NOMO-1 (cell line): ENCODE measurements at regions not wholly inside any gene's neighbourhood (a gene's known extent, or its start where the extent isn't known, plus 50 kb on each side); places are given as distances from the start of the nearest gene placed in this dataset.

Experiments used
- DNase-seq, 2 experiments: peaks; one replicate each; lab custom pipeline; 2025; ENCODE audit not compliant: unreplicated experiment in 2 of 2; lab: John Stamatoyannopoulos, UW

DNA sequence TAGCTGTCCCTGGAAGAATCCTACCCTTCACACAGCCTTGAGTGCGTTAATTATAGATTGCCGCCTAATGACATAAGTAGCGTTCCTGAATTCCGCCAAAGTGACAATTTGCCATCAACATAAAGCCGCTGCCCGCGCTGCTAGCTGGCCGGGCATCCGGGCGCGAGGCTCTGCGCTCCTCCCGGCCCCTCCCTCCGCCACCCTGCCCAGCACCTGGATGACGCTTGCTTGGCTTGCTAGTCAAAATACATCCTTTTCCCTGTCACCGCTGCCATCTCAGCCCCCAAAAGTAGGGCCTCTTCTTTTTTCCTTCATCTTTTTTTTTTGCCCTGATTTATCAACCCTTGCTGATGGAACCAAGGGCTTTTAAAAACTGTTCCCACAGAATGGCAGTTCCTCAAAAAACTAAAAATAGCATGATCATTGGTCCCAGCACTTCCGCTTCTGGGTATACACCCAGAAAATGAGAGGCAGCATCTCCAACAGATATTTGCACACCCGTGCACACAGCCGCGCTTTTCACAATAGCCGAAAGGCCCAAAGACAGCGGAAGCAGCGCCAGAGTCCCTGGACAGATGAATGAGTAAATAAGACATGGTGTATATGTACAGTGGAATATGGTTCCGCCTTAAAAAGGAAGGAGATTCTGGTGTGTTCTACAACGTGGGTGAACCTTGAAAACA is 235.2 kb downstream of the BCL11B start:
- DNase-seq, result peak; percentile 77 to 90

DNA sequence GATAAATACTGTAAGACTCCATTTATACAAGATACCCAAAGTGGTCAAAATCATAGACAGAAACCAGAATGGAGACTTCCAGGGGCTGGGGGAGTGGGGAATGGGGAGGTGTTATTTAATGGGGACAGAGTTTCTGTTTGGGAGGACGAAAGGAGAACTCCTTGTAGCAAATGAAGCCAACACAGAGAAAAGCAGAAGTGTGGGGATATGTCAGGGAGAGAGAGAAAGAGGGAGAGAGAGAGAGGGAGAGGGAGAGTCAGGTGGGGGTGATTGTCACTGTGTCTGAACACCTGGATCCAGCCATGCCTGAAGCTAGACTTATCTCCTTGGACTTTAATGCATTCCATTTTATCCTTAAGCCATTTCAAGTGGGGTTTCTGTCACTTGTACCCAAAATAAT is 234.7 kb downstream of the BCL11B start:
- DNase-seq, result peak in 1 of 2 experiments; percentile 29

DNA sequence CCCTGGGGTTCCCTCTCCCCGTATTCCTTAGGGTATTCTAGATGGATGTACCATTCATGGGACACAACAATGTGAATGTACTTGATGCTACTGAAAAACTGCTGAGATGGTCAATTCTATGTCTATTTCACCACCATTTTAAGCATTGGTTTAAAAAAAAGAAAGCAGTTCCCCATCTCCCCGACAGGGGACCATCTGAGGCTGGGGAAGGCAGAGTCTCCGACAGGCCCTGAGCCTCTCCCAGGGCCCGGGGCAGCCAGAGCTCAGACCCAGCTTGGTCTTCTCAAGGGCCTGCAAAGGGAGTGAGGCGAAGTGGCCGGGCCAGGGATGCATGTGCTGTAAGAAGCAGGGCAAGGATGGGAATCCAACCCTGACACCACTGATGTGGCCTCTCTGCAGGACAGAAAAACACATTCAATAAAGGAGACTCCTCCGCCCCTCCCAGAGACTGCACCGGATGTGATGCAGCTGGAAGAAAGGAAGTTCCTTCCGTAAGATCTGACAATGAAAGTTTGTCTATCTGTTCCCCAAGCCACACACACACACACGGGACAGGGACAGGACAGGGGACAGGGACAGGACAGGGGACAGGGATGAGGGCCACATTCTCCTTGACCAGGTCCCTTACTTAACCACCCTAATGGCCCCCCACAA is 234.1 kb downstream of the BCL11B start:
- DNase-seq, result peak in 1 of 2 experiments; percentile 26

DNA sequence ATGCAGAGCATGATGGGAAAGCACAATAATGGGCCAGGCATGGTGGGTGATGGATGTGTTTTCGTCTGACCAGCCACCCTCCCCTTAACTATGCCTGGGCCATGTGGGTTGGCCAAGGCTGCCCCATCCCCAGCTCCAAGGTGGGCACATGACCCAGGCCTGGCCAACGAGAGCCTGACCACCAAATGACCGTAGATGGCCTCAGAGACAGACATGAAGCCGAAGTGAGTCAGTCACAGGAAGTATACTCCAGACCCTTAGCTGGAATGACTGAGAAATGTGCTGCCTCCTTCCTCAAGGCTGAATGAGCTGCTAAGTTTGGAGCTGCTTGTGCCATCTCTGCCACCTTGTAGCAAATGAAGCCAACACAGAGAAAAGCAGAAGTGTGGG is 233.6 kb downstream of the BCL11B start:
- DNase-seq, result peak in 1 of 2 experiments; percentile 13

DNA sequence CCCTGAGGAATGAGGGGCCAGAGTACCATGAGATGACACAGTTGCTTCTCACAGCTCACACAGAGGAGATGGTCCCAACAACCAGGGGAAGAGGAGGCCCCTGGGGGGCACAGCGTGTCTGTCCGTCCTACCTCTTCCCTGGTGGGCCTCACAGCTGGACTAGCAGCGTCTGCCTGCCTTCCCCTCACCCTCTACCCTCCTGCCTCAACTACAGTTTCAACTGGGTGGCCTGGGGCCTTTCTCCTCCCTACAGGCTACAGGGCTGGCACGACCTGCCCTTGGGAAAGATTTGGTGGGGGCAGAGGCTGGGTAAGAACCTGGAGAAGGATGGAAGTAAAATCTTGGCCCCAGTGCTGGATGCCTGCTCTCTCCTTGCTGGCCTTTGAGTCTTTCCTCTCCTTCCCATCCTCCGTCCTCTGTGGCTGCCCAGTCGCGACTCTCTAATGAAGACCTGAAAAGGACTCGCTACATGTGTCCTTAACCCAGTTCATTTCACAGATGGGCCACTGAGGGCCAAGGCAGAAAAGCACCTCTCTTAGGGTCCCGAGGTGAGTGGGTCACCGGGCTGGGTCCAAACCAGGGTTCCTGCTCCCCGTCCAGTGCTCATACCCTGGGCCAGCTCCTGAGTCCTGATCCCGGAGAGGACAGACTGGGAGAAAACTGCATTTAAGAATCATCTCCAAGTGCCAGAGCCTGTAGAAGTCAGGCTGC is 232.5 kb downstream of the BCL11B start:
- no peak for DNase-seq

DNA sequence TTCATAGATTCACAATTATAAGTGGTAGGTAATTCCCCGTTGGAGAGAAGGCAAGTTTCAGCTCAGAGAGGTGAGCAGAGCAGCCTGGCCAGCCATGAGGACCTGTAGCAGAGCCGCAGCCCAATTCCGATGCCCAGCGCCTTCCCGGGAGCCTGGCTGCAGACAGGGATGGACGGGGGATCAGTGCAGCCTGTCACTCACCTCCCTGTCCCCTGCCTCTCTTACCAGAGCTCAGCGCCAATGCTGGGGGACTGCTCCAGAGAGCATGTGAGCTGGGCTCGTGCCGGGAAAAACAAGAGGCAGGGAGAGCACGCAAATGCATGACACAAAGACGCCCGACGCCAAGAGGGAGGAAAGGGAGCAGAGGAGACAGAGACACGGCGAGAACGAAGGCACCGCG is 231.9 kb downstream of the BCL11B start:
- no peak for DNase-seq

DNA sequence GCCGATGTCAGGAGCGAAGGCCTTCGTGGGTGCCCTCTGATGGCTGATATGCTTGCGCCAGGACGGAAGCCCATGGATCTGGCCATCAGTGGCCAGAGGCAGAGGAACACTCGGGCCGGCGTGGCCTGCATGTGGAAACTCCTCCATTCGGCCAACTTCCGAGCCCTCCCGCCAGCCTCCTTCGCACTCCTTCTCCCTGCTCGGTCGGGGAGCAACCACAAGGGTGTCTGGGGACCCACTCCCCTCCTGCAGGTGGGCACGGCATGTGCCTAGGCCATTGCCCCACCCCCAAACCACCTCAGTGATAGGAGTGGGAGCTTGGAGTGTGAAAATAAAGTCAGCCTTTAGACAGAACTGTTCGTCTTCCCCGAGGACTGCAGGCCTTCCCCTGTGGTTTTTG is 231.3 kb downstream of the BCL11B start:
- no peak for DNase-seq

DNA sequence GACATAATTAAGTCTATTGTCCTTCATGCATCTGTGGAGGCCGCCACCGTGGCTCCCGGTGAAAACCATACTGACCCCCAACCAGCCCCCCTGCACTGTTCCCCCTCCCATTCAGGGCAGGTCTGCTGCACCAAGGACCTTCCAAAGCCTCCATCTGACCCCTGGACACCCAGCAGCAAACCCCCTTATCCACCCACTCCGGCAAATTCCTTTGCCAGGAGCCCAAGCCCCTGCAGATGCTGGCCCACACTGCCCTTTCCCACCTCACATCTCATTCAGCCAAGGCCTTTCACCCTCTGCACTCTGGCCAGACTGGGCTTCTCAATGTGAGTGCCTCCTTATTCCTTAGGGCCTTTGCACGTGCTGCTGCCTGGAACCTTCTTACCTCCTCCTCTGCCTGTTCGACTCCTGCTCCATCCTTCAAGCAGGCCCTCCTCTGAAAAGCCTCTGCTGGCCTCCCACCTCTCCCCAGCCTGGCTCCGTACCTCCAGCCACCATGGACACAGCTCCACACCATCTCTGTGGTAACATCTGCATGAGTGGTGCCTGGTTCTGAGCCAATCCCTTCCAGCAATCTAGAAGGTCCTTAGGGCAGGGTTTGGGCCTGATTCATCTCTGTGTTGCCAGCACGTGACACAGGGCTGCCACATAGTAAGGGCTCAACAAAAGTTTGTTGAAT is 230.7 kb downstream of the BCL11B start:
- DNase-seq, result no peak

DNA sequence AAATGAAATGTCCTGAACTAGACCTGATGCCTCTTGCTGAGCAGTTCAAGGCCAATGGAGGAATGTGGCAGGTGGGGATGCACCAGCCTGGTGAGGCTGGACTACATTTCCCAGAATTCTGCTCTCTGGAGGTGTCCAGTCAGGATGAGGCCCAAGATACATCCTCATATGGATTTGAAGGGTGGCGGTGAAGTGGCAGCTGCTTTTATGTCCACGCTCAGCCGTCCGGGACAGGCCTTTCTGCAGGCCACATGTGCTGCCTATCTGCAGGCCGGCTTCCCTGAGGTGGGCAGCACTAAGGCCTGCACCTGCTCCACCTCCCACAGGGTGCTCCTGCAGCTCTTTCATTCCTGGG is 230.2 kb downstream of the BCL11B start:
- no peak for DNase-seq

DNA sequence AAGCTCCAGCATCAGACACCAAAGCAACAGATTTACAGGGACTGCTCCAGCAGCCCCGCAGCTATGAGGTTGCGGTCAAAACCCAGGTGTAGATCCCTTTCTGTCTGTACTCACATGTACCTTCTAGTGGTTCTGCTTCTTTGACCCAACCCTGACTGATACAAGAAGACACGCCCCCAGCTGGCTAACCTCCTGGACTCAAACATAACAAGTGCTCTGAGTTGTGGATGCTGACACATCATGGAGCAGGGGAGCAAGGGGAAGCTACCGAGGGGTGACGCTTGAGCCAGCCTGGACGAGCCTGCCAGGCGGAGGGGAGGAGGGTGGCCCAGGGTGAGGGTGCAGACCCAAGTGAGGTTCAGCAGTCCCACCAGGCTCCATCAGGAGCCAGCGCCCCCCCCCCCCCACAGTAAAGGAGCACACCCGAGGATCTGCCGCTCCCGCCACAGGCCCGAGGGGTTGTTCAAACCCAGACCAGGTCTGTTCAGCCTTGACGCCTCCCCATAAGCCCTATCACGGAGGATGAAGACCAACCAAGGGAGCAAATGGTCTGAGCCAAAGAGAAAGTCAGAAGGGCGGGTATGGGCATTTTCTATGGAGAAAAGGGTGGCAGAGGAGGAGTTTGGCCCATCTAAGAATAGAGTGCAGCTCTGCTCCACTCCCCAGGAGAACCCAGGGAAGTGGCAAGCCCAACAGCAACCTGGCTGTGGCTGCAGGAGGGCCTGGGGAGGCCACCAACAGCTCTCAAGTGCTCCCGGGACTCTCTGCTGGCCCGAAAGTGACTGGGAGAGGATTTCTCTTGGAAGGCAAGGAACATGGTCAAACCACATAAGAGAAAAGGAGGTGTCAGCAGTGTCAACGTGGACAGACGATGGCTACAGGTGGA is 229.4 kb downstream of the BCL11B start:
- no peak for DNase-seq

DNA sequence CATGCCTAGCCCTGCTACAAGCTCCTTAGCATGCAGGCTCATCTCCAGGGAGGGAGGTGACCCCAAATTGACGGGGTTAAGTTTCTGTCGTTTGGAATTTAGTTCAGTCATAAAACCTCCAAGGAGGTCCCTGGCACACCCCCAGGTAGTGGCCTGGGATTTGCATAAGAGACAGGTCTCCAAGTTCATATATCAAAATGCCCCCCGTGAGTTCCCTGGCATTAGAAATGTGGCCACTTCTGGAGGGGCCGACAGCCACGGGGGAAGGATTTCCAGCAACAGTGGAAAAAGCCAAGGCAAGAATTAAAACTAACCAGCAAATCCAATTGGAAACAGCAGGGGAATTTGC is 228.8 kb downstream of the BCL11B start:
- DNase-seq, result no peak

DNA sequence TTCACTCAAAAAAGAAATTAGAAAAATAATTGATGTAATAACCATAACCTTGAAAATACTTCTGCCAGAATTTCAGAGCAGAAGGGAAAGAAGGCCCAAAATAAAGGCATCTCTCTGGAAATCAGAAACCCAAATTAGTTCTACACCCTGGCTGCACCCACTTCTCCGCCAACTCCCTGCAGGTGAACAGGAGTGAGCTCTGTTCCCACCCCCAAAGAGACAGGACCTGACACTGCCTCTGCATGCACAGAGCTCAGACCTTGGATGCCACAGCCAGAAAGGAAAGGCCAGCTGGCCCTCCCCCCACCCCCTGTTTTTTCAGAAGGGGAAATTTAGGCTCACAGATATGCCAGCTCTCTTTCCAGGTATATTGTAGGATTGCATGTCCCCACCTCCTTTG is 228.2 kb downstream of the BCL11B start:
- DNase-seq, result no peak

DNA sequence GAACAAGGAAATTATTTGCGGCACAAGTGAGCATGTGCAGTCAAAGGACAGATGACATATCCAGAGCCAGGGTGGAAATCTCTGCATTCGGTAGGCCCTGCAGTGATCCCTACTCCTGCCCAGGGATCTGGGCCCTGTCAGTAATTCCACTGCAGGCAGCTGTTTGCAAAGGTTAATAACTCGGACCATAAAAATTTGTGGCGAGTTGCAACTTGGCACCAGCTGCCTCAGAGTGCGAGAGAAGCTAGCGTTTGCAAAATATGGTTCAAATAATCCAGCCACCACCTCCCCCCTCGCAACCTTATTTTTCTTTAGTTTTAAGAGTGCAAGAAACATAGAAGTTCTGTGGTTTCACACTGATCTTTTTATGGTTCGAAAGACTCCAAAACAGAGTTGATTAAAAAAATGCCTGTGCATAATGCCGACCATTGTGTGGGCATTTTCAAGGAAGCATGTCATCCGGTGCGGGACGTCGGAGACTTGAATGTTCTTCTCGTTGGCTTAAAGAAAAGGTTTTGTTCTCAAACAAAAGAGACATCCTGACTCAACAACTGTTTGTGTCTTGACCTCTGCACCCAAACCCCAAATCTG is 224.5 kb downstream of the BCL11B start:
- no peak for DNase-seq

DNA sequence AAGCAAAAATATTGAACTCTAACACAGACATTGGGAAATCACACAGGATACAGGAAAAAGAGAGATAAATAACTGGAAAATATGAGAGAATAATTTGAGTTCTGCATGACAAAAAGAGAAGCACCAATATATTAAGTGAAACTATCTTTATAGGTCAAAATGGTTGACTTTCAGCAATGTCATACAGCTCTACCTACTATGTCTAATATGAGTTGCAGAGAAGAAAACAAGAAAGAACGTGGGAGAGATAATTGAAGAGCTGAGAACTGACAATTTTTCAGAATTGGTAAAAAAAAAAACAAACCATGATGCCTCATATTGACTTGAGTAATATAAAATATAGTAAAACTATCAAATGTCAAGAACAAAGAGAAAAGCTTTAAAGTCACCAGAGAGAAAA is 221.7 kb downstream of the BCL11B start:
- no peak for DNase-seq

DNA sequence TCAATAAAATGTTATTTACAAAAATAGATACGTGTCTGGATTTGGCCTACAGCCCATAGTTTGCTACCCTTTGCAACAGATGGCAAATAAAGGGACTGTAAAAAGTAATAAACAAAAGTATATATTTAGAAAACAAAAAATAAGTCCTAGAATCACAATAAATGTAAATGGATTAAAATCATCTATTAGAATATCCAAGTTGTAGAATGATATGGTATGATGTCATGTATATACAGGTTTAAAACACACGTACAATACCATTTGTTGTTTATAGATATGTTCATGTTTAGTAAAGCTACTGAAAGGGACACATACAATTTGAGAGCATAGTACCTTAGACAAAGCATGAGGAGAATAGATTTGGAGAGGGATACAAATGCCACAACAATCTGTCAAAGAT is 219.5 kb downstream of the BCL11B start:
- no peak for DNase-seq

DNA sequence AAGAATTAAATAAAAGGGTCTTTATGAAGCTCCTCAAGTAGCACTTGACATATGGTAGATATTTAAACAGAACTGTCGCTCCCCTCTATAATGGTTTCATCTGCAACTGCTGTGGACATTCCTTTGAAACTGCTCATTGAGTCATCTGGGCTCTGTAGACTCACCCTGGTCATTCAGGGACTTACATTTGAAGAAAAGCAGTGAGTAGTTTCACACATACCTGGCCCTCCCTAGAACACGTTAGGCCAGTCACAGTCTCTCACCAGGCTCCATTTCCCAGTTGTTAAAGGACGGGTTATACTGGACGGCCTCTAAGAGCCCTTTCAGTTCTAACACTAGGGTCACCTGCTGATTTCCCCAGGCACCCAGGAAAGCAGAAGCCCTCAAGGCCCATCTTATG is 217.0 kb downstream of the BCL11B start:
- no peak for DNase-seq

DNA sequence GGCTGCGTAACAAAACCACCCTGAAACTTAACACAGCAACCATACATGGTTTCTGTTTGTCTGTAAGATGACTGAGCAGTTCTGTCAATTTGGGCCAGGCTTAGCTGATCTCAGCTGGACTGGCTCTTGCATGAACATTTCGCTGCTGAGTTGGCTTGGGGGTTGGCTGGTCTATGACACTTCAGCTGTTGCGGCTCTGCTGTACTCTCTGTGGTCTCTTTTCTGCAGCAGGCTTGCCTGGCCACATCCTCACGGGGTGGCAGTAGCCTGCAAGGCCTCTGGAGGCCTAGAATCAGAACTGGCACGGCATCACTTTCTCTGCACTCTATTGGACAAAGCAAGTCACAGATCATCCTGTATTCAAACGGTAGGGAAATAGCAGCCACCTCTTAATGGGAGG is 216.2 kb downstream of the BCL11B start:
- no peak for DNase-seq

DNA sequence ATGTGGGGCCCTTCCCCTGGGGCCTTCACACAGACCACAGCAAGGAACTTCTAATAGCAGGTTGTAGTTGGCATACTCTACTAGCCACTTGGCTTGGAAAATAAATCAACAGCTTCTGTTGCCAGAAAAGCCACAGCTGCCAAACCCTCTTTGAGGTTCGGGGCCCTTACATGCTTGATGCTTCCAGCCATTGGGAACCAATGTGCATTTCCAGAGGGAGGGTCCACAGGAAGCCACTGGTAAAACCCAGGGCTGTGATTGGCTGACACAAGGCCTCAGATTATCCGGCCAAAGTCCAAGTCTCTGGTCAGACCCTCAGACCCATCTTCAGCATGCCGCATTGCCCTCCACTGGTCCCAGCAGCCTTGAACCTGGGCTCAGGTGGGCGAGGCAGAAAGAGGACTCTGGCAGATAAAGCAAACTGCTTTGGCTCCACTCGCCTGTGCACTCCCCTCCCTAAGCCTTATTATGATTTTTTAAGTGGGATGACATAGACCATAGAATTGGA is 214.4 kb downstream of the BCL11B start:
- no peak for DNase-seq

DNA sequence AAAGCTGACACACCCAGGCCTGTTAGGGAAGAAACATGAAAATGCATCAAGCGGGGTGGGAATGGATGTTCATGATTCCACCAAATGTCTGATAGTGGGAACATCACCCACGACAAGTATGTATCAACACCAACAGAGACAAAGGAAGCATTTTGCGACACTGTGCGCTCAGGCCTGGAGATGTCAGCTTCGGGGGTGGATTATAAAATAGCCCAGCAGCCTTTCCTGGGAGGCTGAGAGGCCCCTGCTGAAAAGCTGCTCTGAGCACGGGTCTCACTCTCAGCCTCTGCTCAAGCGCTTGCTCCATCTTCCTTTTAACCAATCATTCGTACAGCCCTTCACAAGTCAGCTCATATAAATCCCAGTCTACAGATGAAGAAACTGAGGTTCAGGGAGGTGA is 213.5 kb downstream of the BCL11B start:
- no peak for DNase-seq

DNA sequence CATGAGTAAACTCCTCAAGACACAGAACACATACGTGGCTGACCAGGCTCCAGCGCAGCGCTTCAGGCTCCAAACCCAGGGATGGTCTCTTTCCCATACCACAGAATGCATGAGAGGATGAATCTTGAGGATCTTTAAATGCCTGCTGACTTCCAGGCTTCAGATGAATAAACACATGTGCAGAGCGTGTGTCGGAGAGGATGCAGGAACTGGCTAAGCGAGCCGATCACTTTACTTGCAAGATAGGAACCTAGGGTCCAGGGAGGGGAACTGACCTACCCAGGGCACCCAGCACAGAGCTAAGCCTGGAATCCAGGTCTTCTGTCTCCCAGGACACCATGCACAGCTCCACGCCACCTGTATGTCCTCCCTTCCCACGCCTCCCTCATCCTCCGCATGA is 209.8 kb downstream of the BCL11B start:
- no peak for DNase-seq
